SK-N-MC (cell line): ENCODE measurements at regions not wholly inside any gene's neighbourhood (a gene's known extent, or its start where the extent isn't known, plus 50 kb on each side); places are given as distances from the start of the nearest gene placed in this dataset.

Source experiments
- EZH2 ChIP-seq: fragments of 200-600 bp; sonication (generic); IDR thresholded peaks from one replicate; pipeline ENCODE4 v1.6.1; 2017; ENCODE audit warnings: antibody characterized with exemption
- FOXP2 ChIP-seq: optimal IDR thresholded peaks from 2 replicates; pipeline ENCODE3; 2011; ENCODE audit warnings: mild to moderate bottlenecking, moderate library complexity; ENCODE audit not compliant: insufficient read depth; ENCODE audit errors: extremely low read length, control extremely low read depth
- POLR2AphosphoS5 ChIP-seq: IDR thresholded peaks from 2 replicates; pipeline ENCODE4 v1.6.1; 2012; ENCODE audit warnings: mild to moderate bottlenecking, low read depth, low read length, borderline replicate concordance

GRCh38 chr14:55915456-55915855 lies 202.8 kb upstream of the PELI2 start:
- TF ChIP-seq EZH2 (no peak), POLR2AphosphoS5 (no peak), FOXP2 (no peak)
